Urinary bladder (tissue), 3 donors: ENCODE measurements at regions not wholly inside any gene's neighbourhood (a gene's known extent, or its start where the extent isn't known, plus 50 kb on each side); places are given as distances from the start of the nearest gene placed in this dataset.

ENCODE experiments used
- DNase-seq: peaks from one replicate; pipeline ENCODE4 v3.0.0-alpha.2; 2015; ENCODE audit errors: extremely low spot score
- H3K27ac ChIP-seq: one replicate; pipeline ENCODE4 v1.5.1; 2013; ENCODE audit warnings: low read depth, mild to moderate bottlenecking, moderate library complexity
- H3K36me3 ChIP-seq: one replicate; pipeline ENCODE4 v1.6.1; 2013; ENCODE audit warnings: mild to moderate bottlenecking, moderate library complexity; ENCODE audit not compliant: insufficient read depth
- H3K4me1 ChIP-seq: one replicate; pipeline ENCODE4 v1.6.1; 2013; ENCODE audit warnings: mild to moderate bottlenecking, moderate library complexity; ENCODE audit not compliant: insufficient read depth
- H3K4me3 ChIP-seq: one replicate; pipeline ENCODE4 v1.5.1; 2013; ENCODE audit warnings: low read depth, low read length
- WGBS: extraction: QIAGEN DNeasy Blood & Tissue Kit; methylation state at CpG from one replicate; pipeline ENCODE4 v1.1.7; 2013; 5-methylcytosine and 5-hydroxymethylcytosine counted together
- donor health status: healthy with polysubstance abuse.
- donor health status: healthy.

DNA sequence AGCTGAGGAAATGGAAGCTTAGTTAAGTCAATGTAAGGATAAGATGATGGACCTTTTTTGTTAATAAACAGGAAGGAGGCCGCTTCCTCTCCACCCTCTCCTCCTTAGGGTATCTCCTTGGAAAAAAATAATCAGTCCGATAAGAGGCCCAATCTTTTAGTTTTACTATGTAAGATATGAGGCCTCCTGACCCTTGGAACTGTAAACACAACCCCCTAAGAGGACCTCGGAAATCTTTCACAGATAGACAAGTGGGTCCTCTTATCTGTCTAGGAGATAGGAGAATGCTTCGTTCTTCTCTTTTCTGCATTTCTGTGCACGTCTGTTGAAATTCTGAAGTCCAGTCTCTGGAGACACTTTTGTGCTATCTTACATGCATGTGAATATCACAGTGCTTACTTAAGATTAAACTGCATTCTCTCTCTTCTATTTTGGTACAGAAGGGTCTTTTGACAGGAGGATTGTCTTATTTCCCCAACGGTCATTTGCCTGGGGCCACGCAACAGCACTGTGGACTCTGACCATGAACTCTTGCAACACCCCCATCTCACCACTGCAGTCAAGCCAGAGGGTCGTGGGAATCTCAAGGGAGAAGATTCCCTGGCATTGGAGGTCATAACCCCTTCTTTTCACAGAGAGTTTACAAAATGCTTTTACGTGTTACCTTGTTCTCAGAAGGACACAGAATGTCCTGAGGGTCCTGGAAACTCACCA lies 313.0 kb upstream of the RTL1 start:
- H3K4me3 ChIP-seq, result no peak overlapping the region
- DNase-seq, result no peak
- no peaks in the 10 kb centered on the region for H3K36me3 ChIP-seq
- WGBS, result 77% methylated on average over 9 of the region's 9 CpGs
- no peaks in the 10 kb centered on the region for H3K4me1 ChIP-seq
- no peak overlapping the region for H3K27ac ChIP-seq

DNA sequence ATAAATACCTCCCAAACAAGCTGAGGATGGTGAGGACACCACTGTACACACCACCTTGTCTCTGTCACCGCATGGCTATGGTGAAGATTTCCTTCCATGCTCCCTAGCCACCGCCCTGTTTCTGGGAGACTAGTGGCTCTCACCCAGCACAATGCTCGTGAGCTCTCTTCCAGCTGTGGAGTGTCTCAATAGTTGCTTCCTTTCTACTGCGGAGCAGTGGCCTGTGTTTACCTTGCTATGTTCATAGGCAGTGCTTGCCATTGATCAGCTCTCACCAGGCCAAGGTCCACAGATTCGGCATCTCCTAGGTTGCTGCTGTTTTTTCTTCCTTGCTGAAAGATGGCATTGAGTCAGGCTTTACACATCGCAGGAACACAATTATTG lies 313.6 kb upstream of the RTL1 start:
- Histone ChIP-seq H3K36me3 (no peaks in the 10 kb centered on the region), H3K4me3 (no peak overlapping the region), H3K27ac (no peak overlapping the region), H3K4me1 (no peaks in the 10 kb centered on the region)
- DNase-seq, result no peak
- 50% methylated on average over 6 of the region's 6 CpGs for WGBS

- no peak for DNase-seq
- Histone ChIP-seq H3K27ac (no peak overlapping the region), H3K36me3 (no peaks in the 10 kb centered on the region), H3K4me3 (no peak overlapping the region), H3K4me1 (no peaks in the 10 kb centered on the region)
- 89% methylated on average over 14 of the region's 14 CpGs for WGBS
Measured at GRCh38 chr14:101217616-101218371, 314.3 kb upstream of the RTL1 start.

DNA sequence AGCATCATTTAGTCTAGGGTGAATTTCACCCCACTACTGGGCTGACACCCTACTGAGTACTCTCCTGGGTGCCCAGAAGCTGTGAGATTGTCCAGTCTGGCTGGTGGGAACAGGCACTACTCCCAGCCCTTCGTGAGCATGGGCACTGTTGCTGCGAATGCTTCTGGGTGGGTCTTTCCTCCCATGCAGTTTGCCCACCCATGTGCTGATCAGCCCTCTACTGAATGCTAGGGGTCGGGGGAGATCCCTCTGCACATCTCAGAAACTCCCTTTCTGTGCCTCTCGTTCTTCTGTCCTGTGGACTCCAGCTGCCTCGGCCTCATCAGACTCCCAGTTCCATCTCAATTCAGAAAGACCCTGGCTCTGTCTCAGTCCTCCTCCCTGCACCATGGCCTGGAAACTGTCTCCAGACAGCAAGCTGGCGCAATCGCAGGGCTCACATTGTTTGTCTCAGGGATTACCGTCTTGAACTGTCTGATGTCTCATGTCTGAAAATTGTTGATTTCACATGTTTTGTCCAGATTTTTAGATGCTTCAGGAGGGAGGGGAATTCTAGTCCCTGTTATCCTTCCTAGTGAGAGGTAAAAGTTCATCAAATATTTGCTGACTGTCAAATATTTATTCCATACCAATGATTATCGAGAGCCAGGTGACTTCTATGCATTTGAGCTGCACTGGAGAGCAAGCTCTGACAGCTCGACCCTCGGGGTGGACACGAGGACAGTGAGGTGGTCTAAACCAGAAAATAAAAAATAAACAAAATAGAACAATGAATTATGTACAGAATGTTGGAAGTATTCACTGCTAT lies 316.6 kb upstream of the RTL1 start:
- Histone ChIP-seq H3K36me3 (no peaks in the 10 kb centered on the region), H3K27ac (no peak overlapping the region), H3K4me3 (no peak overlapping the region), H3K4me1 (no peaks in the 10 kb centered on the region)
- DNase-seq, result no peak
- 71% methylated on average over 12 of the region's 12 CpGs for WGBS

DNA sequence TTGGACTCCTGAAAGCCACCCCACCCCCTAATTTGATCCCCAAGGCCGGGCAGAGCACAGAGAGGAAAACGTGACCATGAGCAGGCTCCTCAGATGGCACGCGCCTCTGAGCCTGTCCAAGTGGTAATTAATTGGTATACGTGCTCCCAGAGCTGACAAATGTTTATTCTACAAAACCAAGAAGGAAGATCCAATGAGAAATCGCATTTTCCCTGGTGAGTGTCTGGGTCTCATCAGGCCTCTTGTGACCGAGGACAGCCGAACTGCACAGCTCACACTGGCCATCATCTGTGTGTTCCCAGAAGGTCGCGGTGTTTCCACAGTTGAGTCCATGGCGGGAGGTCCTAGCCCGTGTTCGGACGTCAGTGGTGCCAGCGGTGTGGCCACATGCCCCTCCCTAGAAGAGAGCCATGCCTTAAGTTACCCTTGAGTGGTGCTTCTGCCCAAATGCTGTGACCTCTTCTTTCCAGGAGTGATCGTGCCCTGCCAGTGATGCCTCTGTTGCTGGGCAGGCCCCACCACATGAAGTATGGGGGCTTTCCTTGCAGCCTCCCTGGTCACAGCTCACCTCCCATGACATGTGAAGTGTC lies 317.5 kb upstream of the RTL1 start:
- Histone ChIP-seq H3K4me3 (no peak overlapping the region), H3K36me3 (no peaks in the 10 kb centered on the region), H3K4me1 (no peaks in the 10 kb centered on the region), H3K27ac (no peak overlapping the region)
- 92% methylated on average over 16 of the region's 16 CpGs for WGBS
- no peak for DNase-seq

DNA sequence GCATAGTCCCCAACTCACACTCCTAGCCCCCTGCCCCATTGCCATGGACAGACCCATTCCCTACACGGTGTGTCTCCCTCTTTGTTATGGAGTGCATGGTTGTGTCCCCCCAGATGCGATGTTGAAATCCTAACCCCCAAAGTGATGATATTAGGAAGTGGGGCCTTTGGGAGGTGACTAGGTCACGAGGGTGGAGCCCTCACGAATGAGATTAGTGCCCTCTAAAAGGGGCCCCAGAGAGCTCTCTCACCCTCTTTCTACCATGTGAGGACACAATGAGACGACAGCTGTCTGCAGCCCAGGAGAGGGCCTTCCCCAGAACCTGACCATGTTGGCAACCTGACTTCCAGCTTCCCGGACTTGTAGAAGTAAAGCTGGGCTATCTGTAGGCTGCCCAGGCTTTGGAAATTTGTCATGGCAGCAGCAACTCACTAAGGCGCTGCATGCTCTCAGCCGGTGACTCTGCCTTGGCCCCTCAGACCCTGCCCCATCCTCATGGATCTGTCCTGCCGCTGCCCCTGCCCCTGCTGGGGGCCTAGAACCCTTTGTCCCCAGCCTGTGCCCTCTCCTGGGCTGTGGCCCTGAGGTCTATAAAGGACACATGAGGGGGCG lies 318.1 kb upstream of the RTL1 start:
- WGBS, result 96% methylated on average over 10 of the region's 10 CpGs
- Histone ChIP-seq H3K36me3 (no peaks in the 10 kb centered on the region), H3K4me1 (no peaks in the 10 kb centered on the region), H3K27ac (no peak overlapping the region), H3K4me3 (no peak overlapping the region)
- no peak for DNase-seq

DNA sequence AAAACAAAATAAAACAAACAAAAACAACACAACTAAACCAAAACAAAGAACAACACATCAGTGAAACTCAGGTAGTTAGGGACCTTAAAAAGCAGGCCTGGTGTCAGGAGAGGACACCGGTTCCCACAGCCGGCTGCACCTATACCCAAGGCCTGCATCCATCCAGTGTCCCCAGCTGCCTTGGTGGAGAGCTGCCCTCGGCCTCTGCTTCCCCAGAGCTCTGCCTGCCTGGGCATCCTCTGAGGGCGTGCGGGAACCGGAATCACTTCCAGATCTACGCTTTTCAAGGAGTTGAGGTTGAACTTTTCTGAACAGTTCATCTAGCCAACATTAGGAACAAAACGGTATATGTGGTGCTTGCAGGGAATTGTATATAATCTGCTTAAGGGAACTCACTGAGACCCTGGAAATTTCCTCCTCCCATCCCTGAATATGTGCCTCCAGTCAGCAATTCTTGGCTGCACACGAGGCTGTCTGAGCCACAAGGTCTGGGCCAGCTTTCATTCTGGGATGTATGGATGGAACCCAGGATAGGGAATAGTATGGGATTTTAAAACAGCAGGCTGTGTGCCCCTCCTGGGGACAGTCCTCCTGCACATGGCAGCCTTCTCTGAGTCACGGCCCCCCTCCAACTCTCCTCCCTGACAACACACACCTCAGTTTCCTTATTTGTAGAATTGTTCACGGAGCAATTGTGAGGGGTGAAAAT lies 319.0 kb upstream of the RTL1 start:
- Histone ChIP-seq H3K4me1 (no peaks in the 10 kb centered on the region), H3K27ac (no peak overlapping the region), H3K4me3 (no peak overlapping the region), H3K36me3 (no peaks in the 10 kb centered on the region)
- WGBS, result 86% methylated on average over 11 of the region's 11 CpGs
- DNase-seq, result no peak

DNA sequence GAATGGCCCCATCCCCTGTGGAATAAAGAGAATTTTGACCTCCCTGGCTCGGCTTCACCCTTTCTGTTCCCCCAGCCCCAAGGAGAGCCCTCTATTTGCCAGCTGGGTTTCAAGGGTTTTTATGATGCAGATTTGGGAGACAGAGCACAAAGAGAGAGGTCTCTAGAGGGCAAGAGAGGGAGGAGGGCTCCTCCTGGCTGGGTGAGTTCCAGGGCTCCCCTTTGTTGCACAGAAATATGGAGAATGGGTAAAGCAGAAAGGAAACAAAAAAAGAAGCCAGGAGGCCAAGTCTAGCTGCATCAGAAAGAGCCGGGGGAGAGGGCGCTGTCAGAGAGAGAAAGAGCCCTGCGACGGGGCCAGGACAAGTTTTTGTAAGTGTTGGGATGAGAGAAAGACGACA lies 319.6 kb upstream of the RTL1 start:
- Histone ChIP-seq H3K4me1 (no peaks in the 10 kb centered on the region), H3K4me3 (no peak overlapping the region), H3K36me3 (no peaks in the 10 kb centered on the region), H3K27ac (no peak overlapping the region)
- DNase-seq, result no peak
- 90% methylated on average over 6 of the region's 6 CpGs for WGBS

DNA sequence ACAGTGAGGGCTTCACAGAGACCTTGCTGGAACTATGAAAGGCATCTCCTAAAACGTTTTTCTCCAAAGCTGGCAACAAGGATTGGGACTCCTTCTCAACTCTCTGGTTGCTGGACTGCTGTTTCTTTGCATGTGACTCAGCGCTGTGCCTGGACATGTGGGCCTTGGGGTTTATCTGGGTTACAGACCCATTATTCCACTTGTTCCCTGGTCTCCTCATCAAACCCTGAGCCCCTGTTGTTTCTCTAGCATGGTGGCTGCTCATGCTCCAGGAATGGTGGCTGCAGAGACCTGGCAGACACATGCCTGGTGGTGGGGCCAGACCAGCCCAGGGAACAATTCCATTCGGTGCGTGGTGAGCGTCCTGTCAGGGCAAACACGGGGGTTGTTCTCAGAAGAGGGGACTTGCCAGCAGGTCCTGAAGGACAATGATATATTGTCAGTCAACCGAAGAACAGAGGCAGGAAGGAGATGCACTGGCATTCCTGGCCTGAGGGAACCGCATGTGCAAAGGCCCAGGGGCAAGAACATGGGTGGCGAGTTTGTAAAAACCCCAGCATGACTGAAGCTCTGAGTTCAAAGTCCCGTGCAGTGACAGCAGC lies 320.1 kb upstream of the RTL1 start:
- DNase-seq, result no peak
- Histone ChIP-seq H3K4me3 (no peak overlapping the region), H3K27ac (no peak overlapping the region), H3K4me1 (no peaks in the 10 kb centered on the region), H3K36me3 (no peaks in the 10 kb centered on the region)
- WGBS, result 89% methylated on average over 10 of the region's 10 CpGs

DNA sequence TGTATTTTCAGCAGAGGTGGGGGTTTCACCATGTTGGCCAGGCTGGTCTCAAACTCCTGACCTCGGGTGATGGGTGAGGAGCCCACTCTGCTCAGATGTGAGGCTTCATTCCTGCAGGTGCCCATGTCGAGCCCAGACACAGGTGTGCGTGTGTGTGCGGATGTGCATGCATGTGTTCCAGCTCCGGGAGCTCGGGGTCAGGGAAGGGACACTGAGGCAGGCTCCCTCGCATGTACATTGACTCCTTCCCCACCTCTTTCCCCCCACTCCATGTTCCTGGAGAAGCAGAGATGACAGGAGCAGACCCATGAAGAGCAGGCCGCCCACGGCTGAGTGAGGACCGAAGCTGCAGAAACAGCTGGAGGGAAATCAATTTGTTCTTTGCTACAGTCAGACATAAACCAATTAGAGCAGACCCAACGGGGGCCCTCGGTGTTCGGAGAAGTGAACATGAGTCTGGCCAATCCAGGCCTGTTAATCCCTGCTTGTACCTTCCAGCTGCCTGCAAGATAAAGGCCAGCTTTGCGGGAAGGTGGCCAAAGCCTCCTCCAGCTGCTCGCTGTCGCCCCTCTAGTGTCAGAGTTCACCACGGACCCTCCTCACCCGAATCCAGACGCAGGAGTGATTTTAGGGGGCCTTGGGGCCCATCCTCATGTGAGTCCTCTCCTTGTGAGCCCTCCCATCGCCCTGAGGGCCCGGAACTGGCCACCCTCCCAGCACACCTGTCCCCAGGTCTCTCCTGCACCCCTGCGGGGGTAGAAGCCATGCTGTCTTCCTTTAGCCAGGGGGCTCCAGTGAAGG lies 321.0 kb upstream of the RTL1 start:
- peak; percentile 72 for DNase-seq
- WGBS, result 62% methylated on average over 22 of the region's 22 CpGs
- H3K27ac ChIP-seq, result no peak overlapping the region
- H3K4me1 ChIP-seq, result no peaks in the 10 kb centered on the region
- no peak overlapping the region for H3K4me3 ChIP-seq
- H3K36me3 ChIP-seq, result no peaks in the 10 kb centered on the region

DNA sequence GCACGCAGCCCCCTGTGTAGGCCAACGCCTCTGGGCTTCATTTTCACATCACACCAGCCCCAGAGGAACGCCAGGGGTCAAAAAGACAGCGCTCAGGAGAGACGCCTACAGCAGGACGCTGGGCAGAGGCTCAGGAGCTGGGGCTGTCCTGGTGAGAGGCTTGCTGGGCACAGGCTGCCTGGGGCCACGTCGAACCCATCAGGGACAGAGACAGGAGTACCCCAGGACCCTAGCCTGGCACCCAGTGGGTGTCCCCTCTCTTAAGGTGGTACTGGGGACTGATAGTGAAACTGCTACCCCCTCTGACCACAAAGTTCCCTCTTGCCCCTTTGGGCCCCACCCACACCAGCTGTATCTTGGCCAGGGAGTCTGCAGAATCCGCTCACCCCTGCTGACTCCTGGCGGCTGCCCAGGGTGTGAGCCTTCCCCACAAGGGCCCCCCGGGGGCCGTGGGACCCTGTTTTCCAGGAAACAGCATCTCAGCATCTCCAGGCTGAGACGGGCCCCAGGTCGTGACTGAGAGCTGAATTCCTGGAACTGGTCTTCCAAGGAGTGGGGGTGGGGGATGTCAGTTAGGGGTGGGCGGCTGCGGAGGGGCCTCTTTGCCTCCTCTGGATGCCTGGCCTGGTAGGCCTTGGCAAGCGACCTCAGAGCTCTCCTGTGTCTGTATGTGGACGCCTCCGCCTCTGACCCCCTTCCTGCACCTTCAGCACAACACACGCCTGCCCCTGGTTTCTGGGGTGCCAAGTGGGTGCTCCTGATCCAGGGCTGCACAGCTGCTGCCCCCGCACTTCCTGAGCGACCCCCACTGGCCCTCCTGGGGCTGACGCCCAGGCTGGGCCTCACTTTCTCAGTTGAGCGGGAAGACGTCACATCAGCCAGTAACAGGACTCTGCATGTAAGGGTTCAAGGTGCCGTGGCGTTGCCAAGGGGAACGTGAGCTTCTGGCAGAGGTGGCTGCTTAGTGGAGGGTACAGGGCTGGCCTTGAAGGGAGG lies 321.9 kb upstream of the RTL1 start:
- Histone ChIP-seq H3K4me3 (no peak overlapping the region), H3K36me3 (no peaks in the 10 kb centered on the region), H3K4me1 (no peaks in the 10 kb centered on the region), H3K27ac (no peak overlapping the region)
- peak; percentile 43 for DNase-seq
- 75% methylated on average over 28 of the region's 28 CpGs for WGBS
